ENCODE measurements at regions not wholly inside any gene's neighbourhood (a gene's known extent, or its start where the extent isn't known, plus 50 kb on each side); places are given as distances from the start of the nearest gene placed in this dataset.

- no peak for DNase-seq
These were observed 357.0 kb upstream of the ZNF608 start for GRCh38 chr5:125103459-125103858.

GRCh38 chr5:125106271-125106670, 359.8 kb upstream of the ZNF608 start:
- no peak for DNase-seq

GRCh38 chr5:125106881-125107280, 360.4 kb upstream of the ZNF608 start:
- DNase-seq: no peak

GRCh38 chr5:125109293-125109692, 362.9 kb upstream of the ZNF608 start:
- DNase-seq: no peak

- DNase-seq: no peak
These were observed 363.4 kb upstream of the ZNF608 start for GRCh38 chr5:125109816-125110215.

- DNase-seq: no peak
These were observed 365.8 kb upstream of the ZNF608 start for GRCh38 chr5:125112196-125112595.

- no peak for DNase-seq
These were observed 366.9 kb upstream of the ZNF608 start for GRCh38 chr5:125113328-125113727.

GRCh38 chr5:125115195-125115525, 368.7 kb upstream of the ZNF608 start:
- DNase-seq: no peak

GRCh38 chr5:125117566-125117965, 371.1 kb upstream of the ZNF608 start:
- DNase-seq: no peak

GRCh38 chr5:125120012-125120411, 373.6 kb upstream of the ZNF608 start:
- no peak for DNase-seq

- DNase-seq: no peak
These were observed 378.8 kb upstream of the ZNF608 start for GRCh38 chr5:125125031-125125823.

GRCh38 chr5:125126050-125126449, 379.6 kb upstream of the ZNF608 start:
- no peak for DNase-seq

GRCh38 chr5:125129151-125129806, 382.8 kb upstream of the ZNF608 start:
- no peak for DNase-seq

- DNase-seq: no peak
These were observed 384.2 kb upstream of the ZNF608 start for GRCh38 chr5:125130591-125130990.

- peak; percentile 76 for DNase-seq
These were observed 388.0 kb upstream of the ZNF608 start for GRCh38 chr5:125134216-125135081.

- DNase-seq: peak; percentile 74
These were observed 391.1 kb upstream of the ZNF608 start for GRCh38 chr5:125137535-125137934.

- no peak for DNase-seq
These were observed 391.8 kb upstream of the ZNF608 start for GRCh38 chr5:125138266-125138665.

GRCh38 chr5:125139590-125139989, 393.2 kb upstream of the ZNF608 start:
- DNase-seq: no peak

- no peak for DNase-seq
These were observed 393.8 kb upstream of the ZNF608 start for GRCh38 chr5:125140220-125140619.

GRCh38 chr5:125140855-125141254, 394.4 kb upstream of the ZNF608 start:
- DNase-seq: peak; percentile 60

- DNase-seq: no peak
These were observed 396.0 kb upstream of the ZNF608 start for GRCh38 chr5:125142458-125142857.

- no peak for DNase-seq
These were observed 396.6 kb upstream of the ZNF608 start for GRCh38 chr5:125143011-125143410.

GRCh38 chr5:125148076-125148475, 401.6 kb upstream of the ZNF608 start:
- no peak for DNase-seq

- no peak for DNase-seq
These were observed 402.3 kb upstream of the ZNF608 start for GRCh38 chr5:125148706-125149105.

Data from eye (tissue), 1 donor.